ENCODE measurements at regions not wholly inside any gene's neighbourhood (a gene's known extent, or its start where the extent isn't known, plus 50 kb on each side); places are given as distances from the start of the nearest gene placed in this dataset.

DNA sequence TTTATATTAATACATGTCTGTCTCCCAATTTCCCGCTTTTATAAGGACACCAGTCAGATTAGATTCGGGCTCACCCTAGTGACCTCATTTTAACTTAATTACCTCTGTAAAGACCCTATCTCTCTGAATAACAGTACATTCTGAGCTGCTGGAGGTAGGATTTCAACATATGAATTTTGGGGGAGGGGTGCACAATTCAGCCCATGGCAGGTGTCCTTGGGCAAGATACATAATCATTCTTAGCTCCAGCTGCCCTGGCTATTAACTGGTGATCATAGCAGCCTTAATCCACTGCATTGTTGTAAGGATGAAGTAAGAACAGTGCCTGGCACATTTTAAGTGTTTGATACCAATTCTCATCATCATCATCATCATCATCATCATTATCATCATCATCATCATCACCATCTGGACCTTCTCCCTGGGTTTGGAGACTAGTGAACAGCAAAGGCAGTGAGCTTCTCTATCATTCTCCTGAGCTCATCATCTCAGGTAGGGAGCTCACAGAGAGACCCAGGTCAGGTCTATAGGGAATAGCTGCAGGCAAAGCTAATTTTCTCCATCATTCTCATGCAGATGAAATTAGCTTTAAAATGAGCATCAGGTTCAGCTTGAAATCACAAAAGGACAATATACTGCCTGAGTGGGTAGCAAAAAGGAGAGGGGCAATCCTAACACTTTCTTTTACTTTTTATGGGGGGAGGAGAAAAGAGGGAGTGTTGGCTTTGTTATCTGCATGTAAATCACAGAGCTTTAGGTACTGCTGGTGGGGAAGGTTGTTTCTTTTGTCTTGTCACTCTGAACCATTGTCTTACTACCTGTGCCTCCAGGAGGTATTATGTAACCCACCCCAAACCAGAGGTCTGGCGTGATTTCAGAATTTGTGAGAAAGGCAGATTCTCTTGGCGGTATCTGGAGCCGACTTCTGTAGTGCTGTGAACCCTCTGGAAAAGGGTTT is 125.5 kb upstream of the SPRED2 start:
- TF ChIP-seq CTCF (IDR thresholded peaks at IDR 0.05) (no peak), POLR2A (IDR thresholded peaks at IDR 0.05) (no peak)
